ENCODE measurements at regions not wholly inside any gene's neighbourhood (a gene's known extent, or its start where the extent isn't known, plus 50 kb on each side); places are given as distances from the start of the nearest gene placed in this dataset.

DNA sequence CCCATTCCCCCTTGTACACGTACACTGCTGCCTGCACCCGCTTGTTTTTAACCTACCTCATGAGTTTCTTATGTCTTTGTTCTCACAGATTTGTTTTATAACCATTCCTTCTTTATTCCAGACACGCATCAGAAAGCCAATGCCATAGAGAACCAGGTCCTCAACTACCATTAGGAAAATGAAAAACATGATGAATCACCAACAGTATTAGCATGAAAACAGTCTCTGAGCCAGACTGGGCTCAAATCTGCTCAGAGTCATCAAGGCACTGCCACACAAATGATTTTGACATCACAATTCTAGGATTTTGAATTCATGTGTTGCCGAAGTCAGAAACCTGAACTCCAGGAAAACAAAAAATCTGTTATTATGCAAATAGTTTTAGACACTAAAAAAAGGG is 394.1 kb upstream of the GRIA1 start:
- TF ChIP-seq, protein P1, sequence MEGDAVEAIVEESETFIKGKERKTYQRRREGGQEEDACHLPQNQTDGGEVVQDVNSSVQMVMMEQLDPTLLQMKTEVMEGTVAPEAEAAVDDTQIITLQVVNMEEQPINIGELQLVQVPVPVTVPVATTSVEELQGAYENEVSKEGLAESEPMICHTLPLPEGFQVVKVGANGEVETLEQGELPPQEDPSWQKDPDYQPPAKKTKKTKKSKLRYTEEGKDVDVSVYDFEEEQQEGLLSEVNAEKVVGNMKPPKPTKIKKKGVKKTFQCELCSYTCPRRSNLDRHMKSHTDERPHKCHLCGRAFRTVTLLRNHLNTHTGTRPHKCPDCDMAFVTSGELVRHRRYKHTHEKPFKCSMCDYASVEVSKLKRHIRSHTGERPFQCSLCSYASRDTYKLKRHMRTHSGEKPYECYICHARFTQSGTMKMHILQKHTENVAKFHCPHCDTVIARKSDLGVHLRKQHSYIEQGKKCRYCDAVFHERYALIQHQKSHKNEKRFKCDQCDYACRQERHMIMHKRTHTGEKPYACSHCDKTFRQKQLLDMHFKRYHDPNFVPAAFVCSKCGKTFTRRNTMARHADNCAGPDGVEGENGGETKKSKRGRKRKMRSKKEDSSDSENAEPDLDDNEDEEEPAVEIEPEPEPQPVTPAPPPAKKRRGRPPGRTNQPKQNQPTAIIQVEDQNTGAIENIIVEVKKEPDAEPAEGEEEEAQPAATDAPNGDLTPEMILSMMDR (IDR thresholded peaks at IDR 0.05; ENCODE audit: low read depth, low read length, missing control alignments) = no peak
- no peak for DNase-seq (ENCODE audit: low read depth)

DNA sequence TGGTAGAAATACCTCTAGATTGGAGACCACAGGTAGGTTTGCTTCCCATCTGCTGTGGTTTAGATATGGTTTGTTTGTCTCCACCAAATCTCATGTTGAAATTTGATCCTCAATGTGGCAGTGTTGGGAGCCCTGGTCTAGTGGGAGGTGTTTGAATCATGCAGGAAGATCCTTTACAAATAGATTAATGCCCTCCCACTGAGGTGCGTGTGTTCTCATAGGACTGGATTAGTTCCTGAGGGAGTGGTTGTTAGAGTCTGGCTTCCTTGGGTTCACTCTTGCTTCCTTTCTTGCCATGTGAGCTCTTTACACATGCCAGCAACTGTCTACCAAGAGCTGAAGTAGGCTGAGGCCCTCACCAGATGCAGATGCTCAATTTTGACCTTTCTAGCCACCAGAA is 391.1 kb upstream of the GRIA1 start:
- DNase-seq (ENCODE audit: low read depth) = no peak
- H3K4me3 ChIP-seq (ENCODE audit: low read depth, low read length) = no peak overlapping the region
- TF ChIP-seq, protein P1 (IDR thresholded peaks at IDR 0.05; ENCODE audit: low read depth, low read length, missing control alignments) = no peak

More for the DNA sequence above, 394.1 kb upstream of the GRIA1 start:
- no peak overlapping the region for H3K4me3 ChIP-seq (ENCODE audit: low read depth, low read length)

DNA sequence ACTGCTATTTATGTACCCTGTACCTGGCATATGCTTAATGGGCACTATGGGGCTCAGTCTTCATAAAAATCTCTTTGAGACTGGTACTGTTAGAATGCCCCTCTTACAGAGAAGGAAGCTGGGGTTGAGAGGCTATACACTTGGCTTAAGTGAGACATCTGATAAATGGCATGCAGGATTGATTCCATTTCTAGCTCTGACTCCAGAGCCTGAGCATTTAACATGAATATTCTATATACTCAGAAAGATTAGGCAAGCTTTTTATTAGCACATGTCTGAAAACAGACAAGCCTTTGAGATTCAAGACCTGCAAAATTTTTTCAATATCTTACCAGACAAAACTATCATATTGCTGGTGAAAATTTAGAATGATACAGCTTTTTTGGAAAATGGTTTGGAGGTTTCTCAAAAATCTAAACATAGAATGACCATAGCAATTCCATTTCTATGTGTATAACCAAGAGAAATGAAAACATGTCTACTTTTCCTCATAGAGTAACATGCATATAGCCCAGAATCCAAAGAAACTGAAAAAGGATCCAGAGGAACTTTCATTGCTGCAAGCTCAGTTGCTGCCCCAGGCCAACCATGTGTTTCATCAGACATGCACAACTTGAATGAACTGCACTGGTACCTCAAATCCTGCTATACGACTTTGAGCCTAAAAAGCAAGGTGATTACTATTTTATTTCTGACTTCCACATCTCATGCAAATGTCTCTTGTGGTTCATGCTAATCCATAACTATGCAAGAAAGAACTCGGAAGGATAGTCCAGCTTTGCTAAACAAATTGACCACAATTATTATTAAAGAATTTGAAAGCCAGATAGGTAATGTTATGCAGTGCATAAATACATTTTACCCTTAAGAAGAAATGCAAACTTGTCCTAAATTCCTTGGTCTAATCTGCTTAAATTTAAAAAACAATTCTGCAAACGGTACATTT is 389.0 kb upstream of the GRIA1 start:
- TF ChIP-seq, protein P1 (IDR thresholded peaks at IDR 0.05; ENCODE audit: low read depth, low read length, missing control alignments) = no peak
- no peak for DNase-seq (ENCODE audit: low read depth)
- no peak overlapping the region for H3K4me3 ChIP-seq (ENCODE audit: low read depth, low read length)

DNA sequence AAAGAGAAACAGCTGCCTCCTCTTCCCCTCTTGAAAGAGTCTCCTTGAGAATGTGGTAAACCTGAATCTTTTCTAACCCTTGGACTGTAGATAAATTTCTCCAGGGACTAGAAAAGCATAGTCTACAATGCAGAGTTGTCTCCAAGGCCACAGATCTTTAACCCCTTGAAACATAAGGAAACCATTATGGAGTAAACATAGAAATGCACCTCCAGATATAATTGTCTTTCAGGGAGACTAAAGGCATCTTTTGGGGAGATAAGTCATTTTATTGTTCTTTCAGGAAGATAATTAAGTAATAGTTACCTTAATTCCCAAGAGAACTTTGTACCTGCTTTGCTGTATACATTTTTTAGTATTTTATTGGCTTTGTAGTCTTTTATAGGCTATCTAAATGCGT is 373.6 kb upstream of the GRIA1 start:
- TF ChIP-seq, protein P1 (IDR thresholded peaks at IDR 0.05; ENCODE audit: low read depth, low read length, missing control alignments) = no peak
- H3K4me3 ChIP-seq (ENCODE audit: low read depth, low read length) = no peak overlapping the region
- DNase-seq (ENCODE audit: low read depth) = no peak

DNA sequence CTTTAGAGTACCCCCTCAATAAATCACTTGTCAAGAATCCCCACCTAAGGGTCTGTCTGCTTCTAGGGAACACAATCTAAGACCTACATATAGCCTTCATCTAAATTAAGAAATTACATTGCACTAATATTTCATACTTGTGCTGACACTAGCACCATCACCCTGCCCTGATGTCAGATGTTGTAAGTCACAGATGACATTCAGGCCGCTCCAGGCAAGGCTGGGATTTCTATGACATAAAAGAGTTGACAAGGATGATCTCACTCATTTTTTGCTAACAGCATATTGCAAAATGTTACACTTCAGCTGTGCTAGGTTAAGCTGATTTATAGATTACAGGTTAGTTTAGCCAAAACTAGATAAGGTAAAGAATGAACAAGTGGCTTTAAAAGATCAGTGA is 372.5 kb upstream of the GRIA1 start:
- TF ChIP-seq, protein P1 (IDR thresholded peaks at IDR 0.05; ENCODE audit: low read depth, low read length, missing control alignments) = no peak
- no peak for DNase-seq (ENCODE audit: low read depth)
- H3K4me3 ChIP-seq (ENCODE audit: low read depth, low read length) = no peak overlapping the region

DNA sequence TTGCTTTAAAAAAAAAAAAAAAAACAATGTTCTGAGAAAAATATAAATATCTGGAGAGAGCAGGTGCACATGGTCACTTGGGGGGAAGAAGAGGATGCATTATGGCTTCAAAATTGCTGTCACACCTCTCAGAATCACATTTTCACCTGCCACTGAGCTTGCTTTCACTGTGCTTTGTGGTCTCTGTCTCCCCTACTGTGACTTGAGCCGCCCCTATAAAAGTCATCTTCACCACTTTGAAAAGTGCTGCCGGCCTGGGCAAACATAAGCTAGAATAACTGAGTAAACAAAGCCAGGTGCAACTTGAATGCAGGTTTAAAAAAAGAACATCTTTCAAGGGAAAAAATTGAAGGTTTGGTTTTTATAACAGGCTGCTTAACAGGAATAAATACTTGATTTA is 368.1 kb upstream of the GRIA1 start:
- H3K4me3 ChIP-seq (ENCODE audit: low read depth, low read length) = no peak overlapping the region
- no peak for DNase-seq (ENCODE audit: low read depth)
- TF ChIP-seq, protein P1 (IDR thresholded peaks at IDR 0.05; ENCODE audit: low read depth, low read length, missing control alignments) = no peak

DNA sequence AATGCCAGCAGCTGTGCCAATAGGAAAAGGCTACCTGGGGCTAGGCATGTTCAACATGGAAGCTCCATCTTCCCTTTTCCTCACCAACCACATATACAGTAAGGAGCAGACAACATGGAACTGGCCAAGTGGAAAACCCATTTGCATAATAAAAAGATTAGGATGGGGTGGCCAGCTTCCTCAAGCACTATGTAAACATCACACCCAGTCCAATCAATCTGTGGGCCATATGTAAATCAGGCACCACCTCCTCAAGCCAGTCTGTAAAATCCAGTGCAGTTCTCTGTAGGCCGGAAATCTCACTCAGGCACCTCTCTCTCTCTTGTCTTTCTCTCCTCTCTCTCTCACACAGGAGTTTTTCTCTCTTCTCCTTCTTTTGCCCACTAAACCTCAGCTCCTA is 360.2 kb upstream of the GRIA1 start:
- H3K4me3 ChIP-seq (ENCODE audit: low read depth, low read length) = no peak overlapping the region
- TF ChIP-seq, protein P1 (IDR thresholded peaks at IDR 0.05; ENCODE audit: low read depth, low read length, missing control alignments) = no peak
- no peak for DNase-seq (ENCODE audit: low read depth)
